ENCODE measurements at regions not wholly inside any gene's neighbourhood (a gene's known extent, or its start where the extent isn't known, plus 50 kb on each side); places are given as distances from the start of the nearest gene placed in this dataset.

GRCh38 chr9:108652851-108653250 lies 202.9 kb downstream of the ACTL7B start:
- DNase-seq (no peak), ATAC-seq (replicated peaks) (no peak)
- Mint-ChIP-seq H3K9me3 (peaks cover 0 to 3% of the 10 kb centered on the region in 2 donors), H3K27me3 (no peaks in the 10 kb centered on the region), H3K27ac (no peak overlapping the region), H3K4me3 (no peak overlapping the region), H3K4me1 (no peaks in the 10 kb centered on the region), H3K36me3 (peaks cover 0 to 2% of the 10 kb centered on the region in 2 donors)

GRCh38 chr9:108650826-108651225 lies 205.0 kb downstream of the ACTL7B start:
- no peak for DNase-seq
- H3K27ac Mint-ChIP-seq = no peak overlapping the region
- peaks cover 0 to 2% of the 10 kb centered on the region in 2 donors for H3K36me3 Mint-ChIP-seq
- no peak overlapping the region for H3K4me3 Mint-ChIP-seq
- H3K4me1 Mint-ChIP-seq = no peaks in the 10 kb centered on the region
- no peaks in the 10 kb centered on the region for H3K27me3 Mint-ChIP-seq
- no peak for ATAC-seq (replicated peaks)
- no peaks in the 10 kb centered on the region for H3K9me3 Mint-ChIP-seq

GRCh38 chr9:108645520-108645919 lies 210.3 kb downstream of the ACTL7B start:
- no peak overlapping the region for H3K4me3 Mint-ChIP-seq
- no peaks in the 10 kb centered on the region for H3K36me3 Mint-ChIP-seq
- H3K27ac Mint-ChIP-seq = no peak overlapping the region
- ATAC-seq (replicated peaks) (no peak), DNase-seq (no peak)
- no peaks in the 10 kb centered on the region for H3K9me3 Mint-ChIP-seq
- no peaks in the 10 kb centered on the region for H3K4me1 Mint-ChIP-seq
- no peaks in the 10 kb centered on the region for H3K27me3 Mint-ChIP-seq

GRCh38 chr9:108643731-108644510 lies 211.9 kb downstream of the ACTL7B start:
- Mint-ChIP-seq H3K9me3 (no peaks in the 10 kb centered on the region), H3K36me3 (no peaks in the 10 kb centered on the region), H3K27ac (no peak overlapping the region), H3K27me3 (no peaks in the 10 kb centered on the region), H3K4me3 (no peak overlapping the region), H3K4me1 (no peaks in the 10 kb centered on the region)
- DNase-seq (no peak), ATAC-seq (replicated peaks) (no peak)

- Mint-ChIP-seq H3K27me3 (no peaks in the 10 kb centered on the region), H3K9me3 (no peaks in the 10 kb centered on the region)
Observed at GRCh38 chr9:108642871-108643270, 212.9 kb downstream of the ACTL7B start.

GRCh38 chr9:108640230-108640629 lies 215.6 kb downstream of the ACTL7B start:
- no peak overlapping the region for H3K4me3 Mint-ChIP-seq
- H3K9me3 Mint-ChIP-seq = no peaks in the 10 kb centered on the region
- H3K36me3 Mint-ChIP-seq = no peaks in the 10 kb centered on the region
- no peak for ATAC-seq (replicated peaks)
- no peak for DNase-seq
- no peaks in the 10 kb centered on the region for H3K4me1 Mint-ChIP-seq
- no peaks in the 10 kb centered on the region for H3K27me3 Mint-ChIP-seq
- H3K27ac Mint-ChIP-seq = no peak overlapping the region

More at GRCh38 chr9:108642871-108643270, 212.9 kb downstream of the ACTL7B start:
- DNase-seq = no peak
- H3K4me1 Mint-ChIP-seq = no peaks in the 10 kb centered on the region
- no peaks in the 10 kb centered on the region for H3K36me3 Mint-ChIP-seq
- no peak overlapping the region for H3K27ac Mint-ChIP-seq
- ATAC-seq (replicated peaks) = no peak
- no peak overlapping the region for H3K4me3 Mint-ChIP-seq

- DNase-seq (no peak), ATAC-seq (replicated peaks) (no peak)
- Mint-ChIP-seq H3K4me3 (no peak overlapping the region), H3K27ac (no peak overlapping the region), H3K4me1 (no peaks in the 10 kb centered on the region), H3K9me3 (no peaks in the 10 kb centered on the region), H3K36me3 (no peaks in the 10 kb centered on the region), H3K27me3 (no peaks in the 10 kb centered on the region)
Observed at GRCh38 chr9:108639696-108640095, 216.1 kb downstream of the ACTL7B start.

GRCh38 chr9:108639091-108639490 lies 216.7 kb downstream of the ACTL7B start:
- no peak overlapping the region for H3K27ac Mint-ChIP-seq
- no peaks in the 10 kb centered on the region for H3K36me3 Mint-ChIP-seq
- no peaks in the 10 kb centered on the region for H3K9me3 Mint-ChIP-seq
- ATAC-seq (replicated peaks) (no peak), DNase-seq (no peak)
- no peaks in the 10 kb centered on the region for H3K27me3 Mint-ChIP-seq
- H3K4me3 Mint-ChIP-seq = no peak overlapping the region
- no peaks in the 10 kb centered on the region for H3K4me1 Mint-ChIP-seq

- H3K27me3 Mint-ChIP-seq = no peaks in the 10 kb centered on the region
- H3K27ac Mint-ChIP-seq = no peak overlapping the region
- H3K4me1 Mint-ChIP-seq = no peaks in the 10 kb centered on the region
- no peaks in the 10 kb centered on the region for H3K9me3 Mint-ChIP-seq
- DNase-seq = no peak
- ATAC-seq (replicated peaks) = no peak
- H3K36me3 Mint-ChIP-seq = no peaks in the 10 kb centered on the region
- H3K4me3 Mint-ChIP-seq = no peak overlapping the region
Observed at GRCh38 chr9:108637340-108637739, 218.4 kb downstream of the ACTL7B start.

GRCh38 chr9:108636013-108636412 lies 219.8 kb downstream of the ACTL7B start:
- Mint-ChIP-seq H3K27ac (no peak overlapping the region), H3K36me3 (peaks cover 0 to 2% of the 10 kb centered on the region in 2 donors)

GRCh38 chr9:108634672-108635462 lies 220.9 kb downstream of the ACTL7B start:
- Mint-ChIP-seq H3K9me3 (peaks cover 0 to 2% of the 10 kb centered on the region in 2 donors), H3K27ac (no peak overlapping the region), H3K36me3 (peaks cover 0 to 2% of the 10 kb centered on the region in 2 donors), H3K4me3 (no peak overlapping the region), H3K27me3 (no peaks in the 10 kb centered on the region), H3K4me1 (no peaks in the 10 kb centered on the region)
- DNase-seq (no peak), ATAC-seq (replicated peaks) (no peak)

More at GRCh38 chr9:108636013-108636412, 219.8 kb downstream of the ACTL7B start:
- no peaks in the 10 kb centered on the region for H3K27me3 Mint-ChIP-seq
- no peak for ATAC-seq (replicated peaks)
- no peak overlapping the region for H3K4me3 Mint-ChIP-seq
- peaks cover 0 to 2% of the 10 kb centered on the region in 2 donors for H3K9me3 Mint-ChIP-seq
- DNase-seq = no peak
- H3K4me1 Mint-ChIP-seq = no peaks in the 10 kb centered on the region

- no peak for DNase-seq
- ATAC-seq (replicated peaks) = no peak
- Mint-ChIP-seq H3K36me3 (peaks cover 0 to 2% of the 10 kb centered on the region in 2 donors), H3K4me1 (no peaks in the 10 kb centered on the region), H3K27me3 (no peaks in the 10 kb centered on the region), H3K9me3 (peaks cover 0 to 2% of the 10 kb centered on the region in 2 donors), H3K27ac (no peak overlapping the region), H3K4me3 (no peak overlapping the region)
Observed at GRCh38 chr9:108634204-108634603, 221.6 kb downstream of the ACTL7B start.

GRCh38 chr9:108631496-108632285 lies 224.1 kb downstream of the ACTL7B start:
- no peak for DNase-seq
- Mint-ChIP-seq H3K36me3 (peaks cover 0 to 2% of the 10 kb centered on the region in 2 donors), H3K27me3 (no peaks in the 10 kb centered on the region), H3K9me3 (peaks cover 0 to 2% of the 10 kb centered on the region in 2 donors), H3K4me3 (no peak overlapping the region), H3K4me1 (no peaks in the 10 kb centered on the region), H3K27ac (no peak overlapping the region)
- no peak for ATAC-seq (replicated peaks)

- ATAC-seq (replicated peaks) (no peak), DNase-seq (no peak)
- H3K9me3 Mint-ChIP-seq = peaks cover 0 to 2% of the 10 kb centered on the region in 2 donors
- no peaks in the 10 kb centered on the region for H3K4me1 Mint-ChIP-seq
- no peak overlapping the region for H3K4me3 Mint-ChIP-seq
- no peaks in the 10 kb centered on the region for H3K27me3 Mint-ChIP-seq
- no peak overlapping the region for H3K27ac Mint-ChIP-seq
- H3K36me3 Mint-ChIP-seq = peaks cover 0 to 2% of the 10 kb centered on the region in 2 donors
Observed at GRCh38 chr9:108628316-108628715, 227.5 kb downstream of the ACTL7B start.

Data from stimulated activated naive B cell treated with anti-CD40 and anti-IgM and Interleukin-4, amounts not matched to agents 10 μg/mL and 1 μg/mL and 100 μg/mL, for 72 hours (primary cell).